Keratinocyte (primary cell): ENCODE measurements at regions not wholly inside any gene's neighbourhood (a gene's known extent, or its start where the extent isn't known, plus 50 kb on each side); places are given as distances from the start of the nearest gene placed in this dataset.

ENCODE experiments used
- DNase-seq: peaks from one replicate; pipeline ENCODE4 v3.0.0-alpha.2; 2011; ENCODE audit warnings: low read depth, missing footprints, low spot score
- FAIRE-seq: peaks from 2 replicates; lab custom pipeline; 2011; peaks lifted over from hg19 to GRCh38; lab: Jason Lieb, UNC
- H2AFZ ChIP-seq: 2 replicates; pipeline ENCODE4 v1.6.0; 2012; ENCODE audit warnings: low read length, control low read depth, inconsistent platforms; ENCODE audit not compliant: control insufficient read depth
- H3K27ac ChIP-seq: 2 replicates; pipeline ENCODE4 v1.5.1; 2011; ENCODE audit warnings: low read length; ENCODE audit not compliant: control insufficient read depth, insufficient read depth
- H3K27me3 ChIP-seq: 3 replicates; pipeline ENCODE4 v1.6.0; 2011; ENCODE audit warnings: low read length; ENCODE audit not compliant: control insufficient read depth, insufficient read depth; ENCODE audit errors: extremely low read depth
- H3K36me3 ChIP-seq, 2 experiments: 2 replicates in 1 of 2; 3 replicates in 1 of 2; pipeline ENCODE4 v1.5.1; 2011; ENCODE audit warnings: low read length in 2 of 2, mild to moderate bottlenecking in 1 of 2; ENCODE audit not compliant: control insufficient read depth in 2 of 2, insufficient read depth in 2 of 2; ENCODE audit errors: extremely low read depth in 1 of 2
- H3K4me1 ChIP-seq: 3 replicates; pipeline ENCODE4 v1.5.1; 2011; ENCODE audit warnings: low read length; ENCODE audit not compliant: control insufficient read depth, insufficient read depth; ENCODE audit errors: extremely low read depth
- H3K4me2 ChIP-seq: 3 replicates; pipeline ENCODE4 v1.6.0; 2011; ENCODE audit warnings: low read depth, low read length; ENCODE audit not compliant: control insufficient read depth, insufficient read depth; ENCODE audit errors: extremely low read depth
- H3K4me3 ChIP-seq, 3 experiments: fragments of 200-600 bp in 1 of 3; sonication (generic) in 1 of 3; 2 replicates in 2 of 3; 3 replicates in 1 of 3; pipeline ENCODE4 v1.5.1; 2011 to 2016; ENCODE audit warnings: low read length in 3 of 3, mild to moderate bottlenecking in 3 of 3, control low read depth in 2 of 3, inconsistent platforms in 1 of 3, low read depth in 1 of 3, mixed read lengths in 1 of 3, mixed run types in 1 of 3, moderate library complexity in 1 of 3; ENCODE audit not compliant: control insufficient read depth in 2 of 3, insufficient read depth in 2 of 3; ENCODE audit errors: extremely low read depth in 1 of 3
- H3K79me2 ChIP-seq: 2 replicates; pipeline ENCODE4 v1.6.0; 2012; ENCODE audit warnings: low read length; ENCODE audit not compliant: control insufficient read depth, insufficient read depth
- H3K9ac ChIP-seq: 3 replicates; pipeline ENCODE4 v1.6.0; 2011; ENCODE audit warnings: low read length; ENCODE audit not compliant: control insufficient read depth, insufficient read depth; ENCODE audit errors: extremely low read depth
- H3K9me1 ChIP-seq: 3 replicates; pipeline ENCODE4 v1.6.0; 2011; ENCODE audit warnings: low read length; ENCODE audit not compliant: control insufficient read depth, insufficient read depth; ENCODE audit errors: extremely low read depth
- H3K9me3 ChIP-seq: 2 replicates; pipeline ENCODE4 v1.5.1; 2012; ENCODE audit warnings: low read depth, low read length; ENCODE audit not compliant: control insufficient read depth
- H4K20me1 ChIP-seq: 3 replicates; pipeline ENCODE4 v1.6.0; 2011; ENCODE audit warnings: low read length; ENCODE audit not compliant: control insufficient read depth, insufficient read depth; ENCODE audit errors: extremely low read depth
- CTCF ChIP-seq, 3 experiments: IDR thresholded peaks in 1 of 3; conservative IDR thresholded peaks in 1 of 3; optimal IDR thresholded peaks in 1 of 3; 2 replicates in 2 of 3; 3 replicates in 1 of 3; pipeline versions ENCODE3 to v1.5.1; 2011; ENCODE audit warnings: low read length in 3 of 3, mild to moderate bottlenecking in 3 of 3, moderate library complexity in 2 of 3, control low read depth in 1 of 3, inconsistent platforms in 1 of 3; ENCODE audit not compliant: insufficient read depth in 2 of 3; ENCODE audit errors: extremely low read depth in 1 of 3
- EZH2 ChIP-seq: IDR thresholded peaks from one replicate; pipeline ENCODE4 v1.6.1; 2012; ENCODE audit warnings: inconsistent platforms, mild to moderate bottlenecking, low read length, moderate library complexity
- dilution Hi-C: fragments of 300-500 bp; cut with MboI; formaldehyde crosslinking; loops from one replicate; pipeline ENCODE4 v1.7.0; 2020; ENCODE audit warnings: low sequenced_read_pairs; ENCODE audit not compliant: extremely low pct_ligation_motif_present

- no peak overlapping the region for H3K4me2 ChIP-seq
- no peak for DNase-seq
- H3K79me2 ChIP-seq = no peaks in the 10 kb centered on the region
- TF ChIP-seq EZH2 (no peak), CTCF (optimal IDR thresholded peaks at IDR 0.05 in 1 of 3, IDR thresholded peaks at IDR 0.05 in 1 of 3, conservative IDR thresholded peaks at IDR 0.05 in 1 of 3; ENCODE audit: extremely low read depth in 1 of 3, insufficient read depth in 2 of 3, low read length in 3 of 3) (no peak)
- H3K9ac ChIP-seq = no peak overlapping the region
- FAIRE-seq = no peak
- dilution Hi-C loops = no loop called here
- no peaks in the 10 kb centered on the region for H3K9me3 ChIP-seq
- no peaks in the 10 kb centered on the region for H3K36me3 ChIP-seq
- H3K27me3 ChIP-seq = no peaks in the 10 kb centered on the region
- no peak overlapping the region for H3K27ac ChIP-seq
- no peaks in the 10 kb centered on the region for H4K20me1 ChIP-seq
- H2AFZ ChIP-seq = no peak overlapping the region
- H3K4me1 ChIP-seq = no peaks in the 10 kb centered on the region
- no peak overlapping the region for H3K4me3 ChIP-seq
- H3K9me1 ChIP-seq = no peaks in the 10 kb centered on the region
Observed at GRCh38 chr16:61590577-61590976, 445.7 kb downstream of the CDH8 start.

GRCh38 chr16:61587526-61587925 lies 448.7 kb downstream of the CDH8 start:
- no peak overlapping the region for H3K27ac ChIP-seq
- no peaks in the 10 kb centered on the region for H3K4me1 ChIP-seq
- H3K4me3 ChIP-seq = no peak overlapping the region
- no peaks in the 10 kb centered on the region for H4K20me1 ChIP-seq
- H3K9ac ChIP-seq = no peak overlapping the region
- no peaks in the 10 kb centered on the region for H3K9me1 ChIP-seq
- H3K27me3 ChIP-seq = no peaks in the 10 kb centered on the region
- H2AFZ ChIP-seq = no peak overlapping the region
- no peak for FAIRE-seq
- H3K4me2 ChIP-seq = no peak overlapping the region
- TF ChIP-seq EZH2 (no peak), CTCF (optimal IDR thresholded peaks at IDR 0.05 in 1 of 3, IDR thresholded peaks at IDR 0.05 in 1 of 3, conservative IDR thresholded peaks at IDR 0.05 in 1 of 3; ENCODE audit: extremely low read depth in 1 of 3, insufficient read depth in 2 of 3, low read length in 3 of 3) (no peak)
- no peaks in the 10 kb centered on the region for H3K9me3 ChIP-seq
- no peaks in the 10 kb centered on the region for H3K79me2 ChIP-seq
- dilution Hi-C loops = no loop called here
- DNase-seq = no peak
- no peaks in the 10 kb centered on the region for H3K36me3 ChIP-seq
